A549 (cell line): ENCODE measurements at regions not wholly inside any gene's neighbourhood (a gene's known extent, or its start where the extent isn't known, plus 50 kb on each side); places are given as distances from the start of the nearest gene placed in this dataset.

Source experiments
- ATAC-seq, 2 experiments: fragments of 200-7000 bp in 1 of 2; fragments of >200 bp in 1 of 2; cut with Nextera tagmentation in 1 of 2; cut with Tn5 transposase in 1 of 2; 3 replicates each; pipeline versions ENCODE4 v1.8.0 to v1.9.1; 2018 to 2020; ENCODE audit warnings: mild to moderate bottlenecking in 1 of 2, moderate library complexity in 1 of 2
- CTCF ChIA-PET: fragments of 300-600 bp; sonication (Branson Sonifier 250); formaldehyde crosslinking; extraction: SDS; loops from one replicate; lab custom pipeline; 2021; ENCODE audit warnings: antibody characterized with exemption, inconsistent platforms; lab: Yijun Ruan, JAX
- POLR2A ChIA-PET: fragments of 350-600 bp; formaldehyde crosslinking; extraction: SDS; loops from one replicate; lab custom pipeline; 2021; ENCODE audit warnings: antibody characterized with exemption, inconsistent platforms; lab: Yijun Ruan, JAX
- DNase-seq, 2 experiments: peaks; one replicate each; pipeline versions ENCODE4 v3.0.0 to v3.0.0-alpha.2; 2011 to 2016; ENCODE audit warnings: low read depth in 1 of 2, low spot score in 1 of 2
- FAIRE-seq: peaks from 2 replicates; lab custom pipeline; 2011; peaks lifted over from hg19 to GRCh38; lab: Jason Lieb, UNC
- H3K27ac ChIP-seq, 2 experiments: fragments of >200 bp; sonication (Bioruptor Twin); formaldehyde crosslinking; 3 replicates each; pipeline ENCODE4 v1.5.1; 2016 to 2017
- H3K4me1 ChIP-seq: fragments of >200 bp; sonication (Bioruptor Twin); formaldehyde crosslinking; 3 replicates; pipeline ENCODE4 v1.6.1; 2016
- H3K4me2 ChIP-seq: fragments of >200 bp; sonication (Bioruptor Twin); formaldehyde crosslinking; 3 replicates; pipeline ENCODE4 v1.6.1; 2016
- H3K4me3 ChIP-seq: fragments of >200 bp; sonication (Bioruptor Twin); formaldehyde crosslinking; 3 replicates; pipeline ENCODE4 v1.5.1; 2016
- H3K9me3 ChIP-seq: fragments of >200 bp; sonication (Bioruptor Twin); formaldehyde crosslinking; 3 replicates; pipeline ENCODE4 v1.6.1; 2016
- BCL3 ChIP-seq: fragments of >200 bp; sonication (Bioruptor Twin); formaldehyde crosslinking; IDR thresholded peaks from 3 replicates; pipeline ENCODE4 v1.6.1; 2016
- BHLHE40 ChIP-seq: IDR thresholded peaks from 2 replicates; pipeline ENCODE4 v1.6.1; 2012; ENCODE audit warnings: low read depth, low read length, inconsistent platforms
- CBX2 ChIP-seq: fragments of 200-600 bp; sonication (generic); IDR thresholded peaks from 2 replicates; pipeline ENCODE4 v1.6.1; 2016; ENCODE audit warnings: low read depth, mild to moderate bottlenecking, borderline replicate concordance
- CEBPB ChIP-seq, 2 experiments: fragments of >200 bp in 1 of 2; sonication (Bioruptor Twin) in 1 of 2; formaldehyde crosslinking in 1 of 2; IDR thresholded peaks; 2 replicates each; pipeline ENCODE4 v1.6.1; 2012 to 2016
- CHD2 ChIP-seq: fragments of 150-350 bp; IDR thresholded peaks from 2 replicates; pipeline ENCODE4 v1.6.1; 2014; ENCODE audit warnings: low read length; ENCODE audit not compliant: partially characterized antibody
- CTCF ChIP-seq: fragments of >200 bp; sonication (Bioruptor Twin); formaldehyde crosslinking; IDR thresholded peaks from 3 replicates; pipeline ENCODE4 v1.5.1; 2016
- E2F6 ChIP-seq: IDR thresholded peaks from 2 replicates; pipeline ENCODE4 v1.6.1; 2012; ENCODE audit warnings: low read depth, borderline replicate concordance
- EHMT2 ChIP-seq: fragments of 200-600 bp; sonication (generic); IDR thresholded peaks from 2 replicates; pipeline ENCODE4 v1.6.1; 2016; ENCODE audit warnings: antibody characterized with exemption, low read depth, mild to moderate bottlenecking, moderate library complexity
- FOSB ChIP-seq: fragments of 250-450 bp; sonication (Bioruptor Pico); IDR thresholded peaks from 2 replicates; pipeline ENCODE4 v1.5.0; 2020; ENCODE audit warnings: mild to moderate bottlenecking, moderate library complexity
- FOSL2 ChIP-seq, 2 experiments: fragments of 450-650 bp in 1 of 2; fragments of >200 bp in 1 of 2; sonication (Bioruptor Twin) in 1 of 2; formaldehyde crosslinking; IDR thresholded peaks; 2 replicates each; pipeline versions ENCODE4 v1.5.0 to v1.6.1; 2016 to 2020; ENCODE audit warnings: mild to moderate bottlenecking in 1 of 2, moderate library complexity in 1 of 2
- GATA3 ChIP-seq: IDR thresholded peaks from 2 replicates; pipeline ENCODE4 v1.6.1; 2012; ENCODE audit warnings: borderline replicate concordance
- HDAC2 ChIP-seq: fragments of 200-600 bp; sonication (generic); IDR thresholded peaks from 2 replicates; pipeline ENCODE4 v1.6.1; 2016
- HMGXB4 ChIP-seq: fragments of 250-450 bp; sonication (Bioruptor Pico); IDR thresholded peaks from 2 replicates; pipeline ENCODE4 v1.5.0; 2021; ENCODE audit warnings: mild to moderate bottlenecking, moderate library complexity, borderline replicate concordance
- HOXA7 ChIP-seq: fragments of 250-450 bp; sonication (Bioruptor Pico); IDR thresholded peaks from 2 replicates; pipeline ENCODE4 v1.5.0; 2020; ENCODE audit warnings: mild to moderate bottlenecking, moderate library complexity
- HOXB13 ChIP-seq: fragments of 250-450 bp; sonication (Bioruptor Pico); IDR thresholded peaks from 2 replicates; pipeline ENCODE4 v1.5.0; 2020; ENCODE audit warnings: low read depth, mild to moderate bottlenecking, moderate library complexity
- JUNB ChIP-seq: fragments of >200 bp; sonication (Bioruptor Twin); formaldehyde crosslinking; IDR thresholded peaks from 2 replicates; pipeline ENCODE4 v1.6.1; 2016
- KDM1A ChIP-seq: fragments of 200-600 bp; sonication (generic); IDR thresholded peaks from 2 replicates; pipeline ENCODE4 v1.6.1; 2016; ENCODE audit warnings: low read depth, mild to moderate bottlenecking
- MAX ChIP-seq: IDR thresholded peaks from 2 replicates; pipeline ENCODE4 v1.6.1; 2012
- MAZ ChIP-seq: fragments of 150-350 bp; IDR thresholded peaks from 2 replicates; pipeline ENCODE4 v1.6.1; 2014; ENCODE audit warnings: antibody characterized with exemption, low read depth, low read length, borderline replicate concordance
- MYC ChIP-seq: IDR thresholded peaks from 2 replicates; pipeline ENCODE4 v1.6.1; 2012; ENCODE audit warnings: mild to moderate bottlenecking, inconsistent platforms, low read length, improper control_type of control experiment, borderline replicate concordance
- NPAS2 ChIP-seq: fragments of 250-450 bp; sonication (Bioruptor Pico); IDR thresholded peaks from 2 replicates; pipeline ENCODE4 v1.8.0; 2022; ENCODE audit warnings: mild to moderate bottlenecking, moderate library complexity, borderline replicate concordance
- NR3C1 ChIP-seq: fragments of >200 bp; sonication (Bioruptor Twin); formaldehyde crosslinking; IDR thresholded peaks from 3 replicates; pipeline ENCODE4 v1.6.1; 2017
- POLR2A ChIP-seq: IDR thresholded peaks from 2 replicates; pipeline ENCODE4 v1.6.1; 2012; ENCODE audit warnings: mild to moderate bottlenecking, low read length
- POLR2AphosphoS2 ChIP-seq: conservative IDR thresholded peaks from 2 replicates; pipeline ENCODE4 v1.6.1; 2012; ENCODE audit warnings: low read length, improper control_type of control experiment, inconsistent platforms
- RARB ChIP-seq: fragments of 250-450 bp; sonication (Bioruptor Pico); IDR thresholded peaks from 2 replicates; pipeline ENCODE4 v1.8.0; 2021; ENCODE audit warnings: mild to moderate bottlenecking, moderate library complexity
- RCOR1 ChIP-seq: fragments of 150-350 bp; IDR thresholded peaks from 2 replicates; pipeline ENCODE4 v1.6.1; 2014; ENCODE audit warnings: antibody characterized with exemption, low read length, low read depth
- RNF2 ChIP-seq: fragments of 200-600 bp; sonication (generic); IDR thresholded peaks from 2 replicates; pipeline ENCODE4 v1.6.1; 2016; ENCODE audit warnings: low read depth, mild to moderate bottlenecking, antibody characterized with exemption, moderate library complexity, borderline replicate concordance
- TFCP2L1 ChIP-seq: fragments of 250-450 bp; sonication (Bioruptor Pico); IDR thresholded peaks from 2 replicates; pipeline ENCODE4 v1.5.0; 2021; ENCODE audit warnings: mild to moderate bottlenecking
- TP53 ChIP-seq: fragments of 250-450 bp; sonication (Bioruptor Pico); IDR thresholded peaks from 2 replicates; pipeline ENCODE4 v1.5.0; 2021; ENCODE audit warnings: mild to moderate bottlenecking, moderate library complexity
- USF2 ChIP-seq: fragments of 450-650 bp; IDR thresholded peaks from 2 replicates; pipeline ENCODE4 v1.6.1; 2014; ENCODE audit warnings: antibody characterized with exemption
- ZFP36 ChIP-seq: fragments of 450-650 bp; IDR thresholded peaks from 2 replicates; pipeline ENCODE4 v1.6.1; 2014; ENCODE audit warnings: borderline replicate concordance; ENCODE audit not compliant: partially characterized antibody
- WGBS: methylation state at CpG from one replicate; pipeline ENCODE4 v1.1.6; 2017; ENCODE audit errors: missing lambda C conversion rate; 5-methylcytosine and 5-hydroxymethylcytosine counted together

GRCh38 chr2:129179199-129179598 lies 800.3 kb upstream of the RAB6C start:
- DNase-seq (no peak), FAIRE-seq (no peak), ATAC-seq (no peak)
- no peaks in the 10 kb centered on the region for H3K4me1 ChIP-seq
- POLR2A ChIA-PET, result no interaction called here
- no peak overlapping the region for H3K27ac ChIP-seq
- no peaks in the 10 kb centered on the region for H3K9me3 ChIP-seq
- no peak overlapping the region for H3K4me3 ChIP-seq
- no peak overlapping the region for H3K4me2 ChIP-seq
- CTCF ChIA-PET, result no interaction called here
- TF ChIP-seq FOSL2 (IDR thresholded peaks at IDR 0.05) (no peak), FOSL2 (CRISPR knock-in tag; IDR thresholded peaks at IDR 0.05) (no peak), TFCP2L1 (CRISPR knock-in tag) (no peak), RNF2 (no peak), NPAS2 (CRISPR knock-in tag) (no peak), KDM1A (no peak), CHD2 (no peak), JUNB (no peak), BHLHE40 (no peak), MAX (no peak), RCOR1 (no peak), USF2 (no peak), EHMT2 (no peak), HOXB13 (CRISPR knock-in tag) (no peak), MAZ (no peak), GATA3 (no peak), POLR2A (no peak), HDAC2 (no peak), BCL3 (no peak)
- TF ChIP-seq, all 56 proteins: peak for 0
- no CpG with 5 or more reads among the region's 3 CpGs for WGBS

GRCh38 chr2:129180124-129180716 lies 799.2 kb upstream of the RAB6C start:
- no peak for ATAC-seq
- no peak for FAIRE-seq
- Histone ChIP-seq H3K27ac (no peak overlapping the region), H3K4me2 (no peak overlapping the region), H3K9me3 (no peaks in the 10 kb centered on the region), H3K4me3 (no peak overlapping the region), H3K4me1 (no peaks in the 10 kb centered on the region)
- 1% methylated on average over 5 of the region's 5 CpGs for WGBS
- TF ChIP-seq HOXA7 (CRISPR knock-in tag) (no peak), POLR2AphosphoS2 (no peak), E2F6 (no peak), RARB (CRISPR knock-in tag) (no peak), BCL3 (no peak), CBX2 (no peak), HDAC2 (no peak), CEBPB (IDR thresholded peaks at IDR 0.05) (no peak), HMGXB4 (CRISPR knock-in tag) (no peak), NR3C1 (no peak), MYC (no peak), TP53 (CRISPR knock-in tag) (no peak), KDM1A (no peak), FOSB (CRISPR knock-in tag) (no peak), MAZ (no peak), ZFP36 (no peak), CTCF (no peak)
- ChIA-PET POLR2A (no interaction called here), CTCF (no interaction called here)
- no peak for DNase-seq
